GM21390 (cell line): ENCODE measurements at regions not wholly inside any gene's neighbourhood (a gene's known extent, or its start where the extent isn't known, plus 50 kb on each side); places are given as distances from the start of the nearest gene placed in this dataset.

Experiments
- ATAC-seq: cut with Tn5 transposase; IDR thresholded peaks from one replicate; pipeline ENCODE4 v1.9.1; 2021; ENCODE audit not compliant: unreplicated experiment

GRCh38 chrX:19172741-19173140 is 50.5 kb upstream of the ADGRG2 start:
- ATAC-seq, result no peak

GRCh38 chrX:19174401-19175025 is 52.2 kb upstream of the ADGRG2 start:
- ATAC-seq, result no peak

DNA sequence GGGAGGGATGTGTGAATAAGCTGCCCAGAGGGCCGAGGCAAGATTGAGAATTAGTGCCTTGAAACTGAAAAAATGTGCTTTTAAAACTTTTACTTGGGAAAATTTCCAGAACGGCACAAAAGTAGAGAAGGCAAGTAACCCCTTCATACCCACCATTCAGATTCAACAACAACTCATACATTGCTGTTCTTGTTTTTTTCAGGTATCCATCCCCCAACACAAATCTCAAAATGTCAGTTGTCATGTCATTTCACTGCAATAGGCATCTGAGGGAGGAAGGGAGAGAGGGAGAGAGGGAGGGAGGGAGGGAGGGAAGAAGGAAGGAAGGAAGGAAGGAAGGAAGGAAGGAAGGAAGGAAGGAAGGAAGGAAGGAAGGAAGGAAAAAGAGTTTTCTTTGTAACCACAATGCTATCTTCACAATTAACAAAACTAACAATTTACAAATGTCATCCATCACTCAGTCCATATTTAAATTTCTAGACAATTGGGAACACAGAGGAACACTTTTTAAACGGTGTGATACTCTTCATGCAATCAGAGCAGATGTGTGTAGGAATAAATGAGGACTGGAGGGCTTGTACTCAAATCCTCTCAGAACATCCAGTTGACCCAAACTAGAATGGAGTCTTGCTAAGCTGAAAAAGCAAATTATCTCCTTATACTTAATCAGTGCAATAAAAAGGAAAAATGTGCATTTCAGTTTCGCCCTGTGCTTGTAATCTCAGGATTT is 54.8 kb upstream of the ADGRG2 start:
- ATAC-seq, result no peak

DNA sequence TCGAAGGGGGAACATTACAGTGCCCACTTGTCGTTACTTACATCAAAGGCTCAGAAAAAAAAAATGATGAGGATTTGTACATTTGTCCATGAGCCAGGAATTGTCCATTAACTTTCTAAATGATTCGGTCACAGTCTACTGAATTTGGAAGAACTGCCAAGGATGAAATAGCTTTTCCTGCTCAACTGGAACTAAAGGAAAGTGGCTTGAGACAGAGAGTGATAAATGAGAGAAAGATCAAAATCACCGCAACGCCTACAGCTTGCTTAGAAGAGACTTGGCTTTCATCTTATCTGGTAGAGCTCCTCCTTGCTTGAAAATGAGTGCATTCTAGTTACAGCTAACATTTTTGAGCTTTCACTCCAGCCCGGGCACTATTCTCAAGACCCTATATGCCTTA is 55.5 kb upstream of the ADGRG2 start:
- ATAC-seq, result no peak

GRCh38 chrX:19178402-19178801 is 56.1 kb upstream of the ADGRG2 start:
- no peak for ATAC-seq

DNA sequence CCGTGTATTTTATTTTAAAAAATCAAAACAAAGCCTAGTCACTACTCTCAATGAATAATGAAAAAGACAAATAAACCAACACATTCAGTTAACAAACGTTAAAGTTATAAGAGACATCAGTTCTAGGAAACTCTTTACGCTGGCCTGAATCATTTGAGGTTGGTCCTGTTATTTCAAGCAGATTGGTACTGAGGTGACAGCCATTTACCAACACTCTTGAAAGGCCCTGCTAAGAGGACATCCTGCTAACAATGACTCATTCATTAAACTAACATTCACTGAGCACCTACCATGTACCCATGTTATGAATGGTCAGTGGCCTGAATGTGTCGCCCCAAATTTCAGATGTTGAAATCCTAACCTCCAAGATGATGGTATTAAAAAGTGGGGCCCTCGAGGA is 57.1 kb upstream of the ADGRG2 start:
- ATAC-seq, result no peak

GRCh38 chrX:19181345-19181744 is 59.1 kb upstream of the ADGRG2 start:
- ATAC-seq, result no peak

DNA sequence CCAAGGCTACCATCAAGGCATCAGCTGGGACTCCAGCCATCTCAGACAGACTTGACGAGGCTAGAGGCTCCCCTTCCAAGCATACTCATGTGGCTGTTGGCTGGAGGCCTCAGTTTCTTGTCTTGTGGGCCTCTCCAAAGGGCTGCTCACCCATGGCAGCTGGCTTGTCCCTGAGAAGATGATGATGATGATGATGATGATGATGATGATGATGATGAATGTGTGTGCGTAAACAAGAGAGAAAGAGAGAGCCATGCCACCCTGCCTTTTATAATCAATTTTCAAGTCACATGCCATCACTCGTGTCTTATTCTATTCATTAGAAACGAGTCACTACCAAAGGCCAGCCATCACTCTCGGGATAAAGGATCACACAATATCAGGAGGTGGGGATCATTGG is 60.5 kb upstream of the ADGRG2 start:
- ATAC-seq, result no peak

DNA sequence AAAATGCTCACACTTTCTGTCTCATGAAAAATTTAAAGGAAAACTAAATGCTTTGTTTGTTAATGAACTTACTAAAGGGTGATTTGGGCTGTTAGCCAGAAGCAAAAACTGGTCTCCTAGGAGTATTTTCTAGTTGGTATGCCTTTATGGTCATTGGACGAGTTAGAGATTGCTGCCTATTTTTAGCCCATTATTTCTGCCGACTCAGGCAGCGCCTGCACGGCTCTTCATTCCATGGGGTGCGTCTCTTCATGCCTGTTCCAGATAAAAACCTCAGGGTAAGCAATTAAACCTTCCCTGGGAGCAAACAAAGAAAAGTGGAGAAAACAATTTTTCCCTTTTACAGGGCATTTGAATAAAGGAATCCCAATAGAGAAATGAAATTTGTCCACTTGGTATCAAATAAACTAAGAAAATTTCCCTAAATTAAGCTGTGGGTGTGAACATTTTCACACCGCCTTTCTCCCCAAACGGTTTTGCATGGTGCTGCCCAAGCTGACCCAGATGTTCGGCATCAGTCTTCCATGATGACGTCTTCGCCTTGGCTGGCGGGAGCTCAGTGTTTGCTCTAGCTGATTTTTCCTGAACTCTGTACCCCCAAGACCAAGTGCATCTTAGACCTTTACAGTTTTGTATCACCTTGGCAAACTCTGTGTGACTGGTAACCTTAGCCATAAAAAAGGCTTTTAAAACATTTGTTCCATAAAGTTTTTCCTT is 61.7 kb upstream of the ADGRG2 start:
- no peak for ATAC-seq

GRCh38 chrX:19188566-19188965 is 66.3 kb upstream of the ADGRG2 start:
- no peak for ATAC-seq

GRCh38 chrX:19190902-19191301 is 68.6 kb upstream of the ADGRG2 start:
- ATAC-seq, result no peak

GRCh38 chrX:19193565-19193964 is 71.3 kb upstream of the ADGRG2 start:
- no peak for ATAC-seq

DNA sequence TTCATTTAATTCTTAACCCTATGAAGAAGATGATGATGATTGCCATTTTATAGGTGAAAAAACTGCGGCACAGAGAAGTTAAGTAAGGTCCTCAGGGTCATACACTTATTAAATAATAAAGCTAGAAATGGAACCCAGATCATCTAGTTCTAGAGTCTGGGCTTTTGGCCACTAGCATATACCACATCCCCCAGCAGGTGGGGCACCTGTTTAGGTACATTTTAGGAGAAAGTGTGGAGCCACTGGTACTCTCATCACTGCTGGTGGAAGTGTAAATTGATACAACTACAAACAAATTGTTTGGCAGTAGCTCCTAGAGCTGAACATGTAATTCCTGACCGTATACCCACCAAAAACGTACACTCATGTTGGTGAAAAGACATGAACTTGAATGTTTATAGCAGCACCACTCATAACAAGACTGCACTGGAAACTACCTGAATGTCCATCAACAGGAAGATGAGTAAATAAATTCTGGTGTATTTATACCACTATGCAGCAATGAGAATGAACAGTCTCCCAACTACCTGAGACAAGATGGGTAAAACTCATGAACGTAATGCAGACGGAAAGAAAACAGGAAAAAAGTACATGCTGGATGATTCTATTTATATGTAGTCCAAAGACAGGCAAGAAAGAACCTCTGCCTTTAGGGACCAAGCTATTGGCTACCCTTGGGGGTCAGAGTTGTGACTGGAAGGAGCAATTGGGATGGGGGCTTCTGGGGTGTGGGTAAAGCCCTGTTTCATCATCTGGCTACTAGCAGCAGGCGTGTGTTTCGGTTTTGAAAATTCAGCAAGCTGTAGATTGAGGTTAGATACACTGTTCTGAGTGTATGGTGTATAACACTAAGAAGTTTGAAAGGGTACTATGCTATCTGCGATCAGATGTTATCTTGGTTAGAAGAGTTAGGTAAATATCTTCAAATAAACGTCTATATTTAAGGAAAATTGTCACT is 72.3 kb upstream of the ADGRG2 start:
- peak; percentile 49 for ATAC-seq

DNA sequence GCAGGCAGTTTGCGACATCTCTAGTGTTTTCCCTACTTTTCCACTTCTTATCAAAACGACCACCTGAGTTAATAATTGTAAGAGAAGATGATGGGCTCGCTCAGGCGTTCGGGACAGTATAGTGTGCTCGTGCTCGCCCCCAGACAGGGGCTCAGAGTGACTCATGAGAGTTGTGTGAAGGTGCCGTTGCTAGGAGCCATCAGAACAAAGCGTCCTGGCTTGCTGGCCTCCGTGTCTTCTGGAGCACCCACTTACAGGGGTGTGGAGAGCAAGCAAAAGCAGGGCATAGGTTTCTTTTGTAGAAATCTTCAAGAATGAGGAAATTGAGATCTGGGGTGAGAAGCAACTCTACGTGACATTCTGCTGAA is 73.0 kb upstream of the ADGRG2 start:
- no peak for ATAC-seq

DNA sequence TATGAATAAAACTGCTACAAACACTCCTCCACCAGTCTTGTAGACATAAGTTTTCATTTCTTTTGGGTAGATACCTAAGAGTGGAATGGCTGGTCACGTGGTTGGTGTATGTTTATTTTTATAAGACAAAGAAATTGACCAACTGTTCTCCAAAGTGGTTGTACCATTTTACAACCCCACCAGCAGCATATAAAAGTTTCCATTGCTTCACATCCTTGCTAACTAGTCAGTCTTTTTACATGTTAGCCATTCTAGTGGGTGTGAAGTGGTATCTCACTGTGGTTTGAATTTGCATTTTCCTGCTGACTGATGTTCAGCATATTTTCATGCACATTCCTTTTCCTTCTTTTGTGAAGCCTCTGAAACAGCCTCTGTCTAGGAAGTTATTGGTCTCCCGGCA is 76.2 kb upstream of the ADGRG2 start:
- ATAC-seq, result no peak

GRCh38 chrX:19202171-19202570 is 79.9 kb upstream of the ADGRG2 start:
- no peak for ATAC-seq

DNA sequence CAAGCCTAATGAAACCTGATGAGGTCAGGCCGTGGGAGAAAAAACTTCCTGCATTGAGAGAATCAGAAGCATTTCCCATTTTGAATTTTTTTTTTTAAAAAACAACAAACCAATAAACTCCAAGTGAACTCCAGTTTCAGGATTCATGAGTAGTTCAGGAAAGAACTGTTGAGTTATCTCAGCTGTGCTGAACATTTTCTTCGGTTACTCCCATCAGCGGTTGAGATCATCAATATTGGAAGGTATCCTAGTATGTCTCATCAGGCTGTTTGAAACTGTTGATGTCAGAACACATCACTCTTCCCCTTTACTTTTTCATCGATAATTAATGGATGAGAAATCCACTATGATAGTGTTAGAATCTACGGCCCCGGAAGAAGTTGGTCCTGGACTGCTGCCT is 82.4 kb upstream of the ADGRG2 start:
- ATAC-seq, result no peak

GRCh38 chrX:19212037-19212436 is 89.8 kb upstream of the ADGRG2 start:
- no peak for ATAC-seq

DNA sequence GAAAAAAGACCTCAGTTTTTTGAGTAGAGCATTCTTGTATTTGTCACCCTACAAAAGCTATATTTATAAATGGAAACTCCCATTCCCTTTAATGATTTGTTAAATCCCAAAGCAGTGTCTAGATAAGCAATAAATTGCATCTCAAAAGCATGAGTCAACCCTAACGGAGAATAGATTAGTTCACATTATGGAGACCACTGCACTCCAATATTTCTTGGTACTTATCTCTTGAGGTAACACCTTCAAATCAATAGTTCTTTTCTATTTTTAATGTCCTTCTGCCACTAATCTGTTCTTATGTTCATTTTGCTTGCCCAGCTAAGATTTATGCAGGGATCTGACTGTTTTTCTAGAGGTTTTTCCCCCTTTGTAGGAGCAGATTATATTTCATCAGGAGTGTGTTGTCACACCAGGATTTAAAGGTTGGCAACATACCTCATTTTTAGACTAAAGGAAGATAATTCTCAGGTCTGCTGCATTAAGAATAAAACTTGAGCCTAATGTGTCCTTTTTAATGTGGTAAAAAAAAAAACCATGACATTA is 91.4 kb upstream of the ADGRG2 start:
- ATAC-seq, result no peak

GRCh38 chrX:19214311-19214710 is 92.0 kb upstream of the ADGRG2 start:
- ATAC-seq, result no peak

- no peak for ATAC-seq
These were observed 103.6 kb upstream of the ADGRG2 start for GRCh38 chrX:19225909-19226308.
